Endothelial cell of umbilical vein (primary cell): ENCODE measurements at regions not wholly inside any gene's neighbourhood (a gene's known extent, or its start where the extent isn't known, plus 50 kb on each side); places are given as distances from the start of the nearest gene placed in this dataset.

Source experiments
- CTCF ChIP-seq, 2 donors: IDR thresholded peaks; 1 replicate in 1 of 2; 2 replicates in 1 of 2; pipeline ENCODE4 v1.5.1; 2011; ENCODE audit warnings: low read length in 2 of 2, mild to moderate bottlenecking in 2 of 2, moderate library complexity in 2 of 2, control low read depth in 1 of 2, inconsistent platforms in 1 of 2, low read depth in 1 of 2; ENCODE audit not compliant: insufficient read depth in 1 of 2; ENCODE audit errors: extremely low read depth in 1 of 2
- EZH2 ChIP-seq: IDR thresholded peaks from 2 replicates; pipeline ENCODE4 v1.6.1; 2012; ENCODE audit warnings: borderline replicate concordance, low read depth, mild to moderate bottlenecking, moderate library complexity, low read length, inconsistent platforms; ENCODE audit not compliant: severe bottlenecking
- FOS ChIP-seq: IDR thresholded peaks from 2 replicates; pipeline ENCODE4 v1.6.1; 2011; ENCODE audit warnings: mild to moderate bottlenecking, low read length, moderate library complexity, borderline replicate concordance; ENCODE audit not compliant: insufficient read depth
- GATA2 ChIP-seq: IDR thresholded peaks from 2 replicates; pipeline ENCODE4 v1.7.0; 2011; ENCODE audit warnings: low read depth, mild to moderate bottlenecking, moderate library complexity, mixed read lengths, low read length; ENCODE audit not compliant: insufficient read length, insufficient read depth
- JUN ChIP-seq: IDR thresholded peaks from 2 replicates; pipeline ENCODE4 v1.6.1; 2011; ENCODE audit warnings: borderline replicate concordance, low read depth; ENCODE audit not compliant: insufficient read length, insufficient read depth
- MAX ChIP-seq: IDR thresholded peaks from 2 replicates; pipeline ENCODE4 v1.6.1; 2011; ENCODE audit not compliant: insufficient read depth, insufficient read length
- MYC ChIP-seq: IDR thresholded peaks from one replicate; pipeline ENCODE4 v1.6.1; 2011; ENCODE audit warnings: mild to moderate bottlenecking, low read depth, low read length
- POLR2A ChIP-seq: IDR thresholded peaks from 2 replicates; pipeline ENCODE4 v1.6.1; 2012; ENCODE audit warnings: low read depth, mild to moderate bottlenecking, control low read depth, low read length
- POLR2AphosphoS5 ChIP-seq: IDR thresholded peaks from 2 replicates; pipeline ENCODE4 v1.6.1; 2012; ENCODE audit warnings: low read depth, mild to moderate bottlenecking, control low read depth, low read length, moderate library complexity; ENCODE audit not compliant: insufficient read depth

GRCh38 chr2:122867941-122868340, 1112.5 kb downstream of the TSN start:
- TF ChIP-seq MYC (no peak), CTCF (IDR thresholded peaks at IDR 0.05; ENCODE audit: extremely low read depth in 1 of 2, insufficient read depth in 1 of 2, low read depth in 1 of 2, low read length in 2 of 2) (no peak), EZH2 (no peak), MAX (no peak), JUN (no peak), POLR2AphosphoS5 (no peak), POLR2A (no peak), GATA2 (no peak), FOS (no peak)
